HG03108 (cell line): ENCODE measurements at regions not wholly inside any gene's neighbourhood (a gene's known extent, or its start where the extent isn't known, plus 50 kb on each side); places are given as distances from the start of the nearest gene placed in this dataset.
"Not testable (repeated sequence)": the region's sequence is repeated elsewhere in the genome, so short reads cannot be mapped to it uniquely, and the experiment has no call there.

Source experiments
- ATAC-seq: cut with Tn5 transposase; IDR thresholded peaks from one replicate; pipeline ENCODE4 v1.9.1; 2021; ENCODE audit warnings: moderate library complexity; ENCODE audit not compliant: unreplicated experiment

- no peak for ATAC-seq
Measured at GRCh38 chr10:9547936-9548904, 1469.5 kb upstream of the CELF2 start.

GRCh38 chr10:9550810-9551209 lies 1466.9 kb upstream of the CELF2 start:
- ATAC-seq = no peak

- ATAC-seq = no peak
Measured at GRCh38 chr10:9554321-9554720, 1463.4 kb upstream of the CELF2 start.

- no peak for ATAC-seq
Measured at GRCh38 chr10:9560976-9561375, 1456.7 kb upstream of the CELF2 start.

- ATAC-seq = no peak
Measured at GRCh38 chr10:9561821-9562505, 1455.7 kb upstream of the CELF2 start.

DNA sequence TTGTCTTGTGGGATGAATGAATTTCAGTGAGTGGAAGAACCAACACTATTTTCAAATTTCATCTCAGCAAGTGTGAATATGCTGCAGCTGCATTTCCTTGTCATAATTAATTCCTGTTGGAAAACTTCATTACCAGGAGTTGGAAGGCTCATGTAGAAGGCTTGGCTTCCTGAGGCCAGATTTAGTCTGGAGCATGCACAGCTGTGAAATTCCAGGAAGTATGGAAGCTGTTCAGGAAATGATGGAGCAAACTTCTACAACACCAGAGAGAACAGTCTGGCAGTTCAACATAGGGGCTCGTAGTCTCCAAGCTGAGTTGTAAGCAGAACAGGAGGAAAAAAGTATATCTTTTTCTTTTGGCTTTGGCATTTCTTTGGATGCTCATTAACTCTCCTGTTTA lies 1439.9 kb upstream of the CELF2 start:
- no peak for ATAC-seq

DNA sequence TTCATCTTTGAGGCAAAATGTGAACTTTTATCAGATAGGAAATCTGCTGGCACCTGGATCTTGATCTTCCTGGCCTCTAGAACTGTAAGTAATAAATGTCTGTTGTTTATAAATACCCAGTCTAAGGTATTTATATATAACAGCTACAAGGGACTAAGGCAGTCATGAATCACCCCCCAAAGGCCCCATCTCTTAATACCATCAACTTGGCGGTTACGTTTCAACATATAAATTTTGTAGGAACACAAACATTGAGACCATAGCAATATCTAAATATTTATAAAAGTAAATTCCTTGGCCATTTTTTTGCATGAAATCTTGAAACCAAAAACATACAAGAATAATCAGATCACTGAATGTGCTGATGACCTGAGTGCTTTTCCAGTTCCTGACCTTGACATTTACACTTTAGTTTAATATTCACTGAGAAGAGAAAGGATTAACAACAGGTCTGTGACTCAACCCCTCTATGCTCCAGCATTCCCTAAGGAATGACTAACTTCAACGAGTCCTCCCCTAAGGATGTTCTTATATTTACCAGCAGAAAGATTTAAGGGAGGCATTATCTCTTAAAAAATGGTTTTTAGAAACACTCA lies 1438.5 kb upstream of the CELF2 start:
- ATAC-seq = no peak

GRCh38 chr10:9582803-9583202 lies 1434.9 kb upstream of the CELF2 start:
- not testable (repeated sequence) for ATAC-seq

GRCh38 chr10:9596368-9596920 lies 1421.2 kb upstream of the CELF2 start:
- no peak for ATAC-seq

- no peak for ATAC-seq
Measured at GRCh38 chr10:9602998-9603397, 1414.7 kb upstream of the CELF2 start.

DNA sequence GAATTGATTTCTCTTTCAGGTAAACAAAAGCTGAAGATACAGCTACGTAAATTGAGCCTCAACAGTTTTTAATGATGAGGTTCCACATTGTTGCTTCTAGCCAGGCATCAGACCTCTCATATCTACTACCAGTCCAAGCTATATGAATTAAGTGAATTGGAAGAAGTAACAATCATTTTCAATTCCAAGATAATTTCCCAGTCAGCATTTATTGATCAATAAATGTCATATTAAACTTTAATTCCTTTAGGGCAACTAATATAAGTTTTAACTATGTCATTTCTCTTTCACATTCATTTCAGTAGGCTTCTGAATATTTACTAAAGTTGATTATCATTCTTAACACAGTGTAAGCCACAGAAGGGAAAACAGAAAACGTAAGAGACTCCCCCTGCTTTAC lies 1413.7 kb upstream of the CELF2 start:
- no peak for ATAC-seq

- no peak for ATAC-seq
Measured at GRCh38 chr10:9605231-9605630, 1412.4 kb upstream of the CELF2 start.

- no peak for ATAC-seq
Measured at GRCh38 chr10:9608602-9609001, 1409.1 kb upstream of the CELF2 start.

- ATAC-seq = no peak
Measured at GRCh38 chr10:9613338-9614075, 1404.2 kb upstream of the CELF2 start.

- no peak for ATAC-seq
Measured at GRCh38 chr10:9615189-9615588, 1402.5 kb upstream of the CELF2 start.

- ATAC-seq = no peak
Measured at GRCh38 chr10:9621216-9621615, 1396.5 kb upstream of the CELF2 start.

DNA sequence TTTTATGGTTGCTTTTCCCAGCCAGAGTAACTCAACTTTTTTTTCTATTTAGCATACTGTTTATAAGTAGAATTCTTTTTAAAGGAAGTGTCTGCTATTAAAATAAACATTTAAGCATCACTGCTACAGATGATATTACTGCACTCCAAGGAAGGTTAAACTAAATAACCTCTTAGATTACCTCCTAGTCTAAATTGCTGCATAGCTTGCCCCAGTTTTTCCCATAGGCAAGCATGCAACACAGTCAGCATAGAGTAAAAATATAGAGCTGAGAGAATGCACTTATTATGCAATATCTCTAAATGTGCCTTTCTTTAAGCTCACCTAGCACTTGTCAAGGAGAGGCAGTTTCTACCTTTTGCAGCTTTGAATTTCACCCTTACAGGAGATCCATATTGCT lies 1392.4 kb upstream of the CELF2 start:
- ATAC-seq = no peak

- ATAC-seq = no peak
Measured at GRCh38 chr10:9634466-9634865, 1383.2 kb upstream of the CELF2 start.

DNA sequence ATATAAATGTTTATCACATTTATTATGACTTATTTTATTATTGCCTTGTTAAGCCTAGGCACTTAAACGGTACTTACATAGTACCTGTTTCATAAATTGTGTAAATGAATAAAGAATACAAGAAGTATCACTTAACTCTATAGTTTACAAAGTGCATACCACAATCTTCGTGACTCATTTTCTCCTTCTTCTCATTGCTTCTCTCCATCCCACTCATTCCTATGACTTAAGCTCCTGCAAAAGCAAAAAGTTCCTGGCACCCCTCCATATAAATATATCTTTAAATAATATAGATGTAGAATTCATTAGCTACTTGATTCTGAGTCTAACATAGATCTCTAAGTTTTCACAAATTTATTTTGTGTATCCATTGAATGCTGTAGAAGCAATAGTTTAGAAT lies 1382.0 kb upstream of the CELF2 start:
- ATAC-seq = no peak

DNA sequence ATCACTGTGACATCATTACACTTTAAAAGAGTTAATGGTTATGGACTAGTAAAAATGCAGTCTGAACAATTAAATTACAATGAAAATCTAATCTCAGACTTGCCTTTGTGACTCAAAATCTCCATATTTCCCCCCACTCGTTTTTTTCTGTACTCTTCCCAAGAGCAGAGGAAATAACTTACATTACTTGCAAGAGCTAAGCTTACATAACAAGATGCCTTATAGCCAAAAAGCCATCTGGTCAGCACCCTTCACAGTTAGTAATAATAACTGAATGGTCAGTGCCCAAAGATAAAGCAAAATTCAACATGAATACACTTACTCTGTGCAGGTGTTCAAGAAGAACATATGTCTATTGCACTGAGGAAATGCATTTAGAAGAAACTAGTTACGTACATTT lies 1381.5 kb upstream of the CELF2 start:
- no peak for ATAC-seq

DNA sequence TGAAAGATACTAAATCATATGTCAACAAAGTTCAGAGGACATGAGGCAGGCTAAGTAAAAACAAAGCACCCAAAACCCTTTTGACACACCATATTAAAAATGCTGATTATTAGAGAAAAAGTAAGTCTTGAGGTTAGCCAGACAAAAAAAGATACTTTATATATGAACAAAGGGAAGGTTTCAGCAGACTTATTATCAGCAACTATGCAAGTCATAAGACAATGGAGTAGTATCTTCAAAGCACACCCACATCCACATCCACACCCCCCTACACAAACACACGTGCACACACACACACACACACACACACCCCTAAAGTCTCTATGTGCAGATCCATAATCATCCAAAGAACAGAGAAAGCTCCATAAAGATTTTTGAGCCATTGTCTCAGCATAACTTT lies 1373.9 kb upstream of the CELF2 start:
- no peak for ATAC-seq
